Natural killer cell (primary cell): ENCODE measurements at regions not wholly inside any gene's neighbourhood (a gene's known extent, or its start where the extent isn't known, plus 50 kb on each side); places are given as distances from the start of the nearest gene placed in this dataset.

Experiments
- ATAC-seq, 3 donors: fragments of 150-1000 bp in 2 of 3; fragments of 200-7000 bp in 1 of 3; cut with Tn5 transposase; 1 replicate in 1 of 3; 2 replicates in 2 of 3; pipeline ENCODE4 v1.10.0; 2021; ENCODE audit warnings: mild to moderate bottlenecking in 2 of 3, moderate library complexity in 2 of 3
- DNase-seq, 2 donors: peaks; one replicate each; pipeline versions ENCODE4 v3.0.0 to v3.0.0-alpha.2; 2013 to 2021; ENCODE audit warnings: mixed read lengths in 1 of 2
- H3K27ac ChIP-seq: one replicate; pipeline ENCODE4 v1.5.1; 2013; ENCODE audit warnings: mild to moderate bottlenecking, low read length
- H3K27me3 ChIP-seq: one replicate; pipeline ENCODE4 v1.6.1; 2013; ENCODE audit warnings: low read length; ENCODE audit not compliant: control insufficient read depth, insufficient read depth
- H3K36me3 ChIP-seq: one replicate; pipeline ENCODE4 v1.6.1; 2013; ENCODE audit warnings: low read length; ENCODE audit not compliant: control insufficient read depth, insufficient read depth
- H3K4me1 ChIP-seq: one replicate; pipeline ENCODE4 v1.6.1; 2013; ENCODE audit warnings: low read length; ENCODE audit not compliant: control insufficient read depth, insufficient read depth
- H3K4me3 ChIP-seq: one replicate; pipeline ENCODE4 v1.5.1; 2013; ENCODE audit warnings: low read length
- H3K9me3 ChIP-seq: one replicate; pipeline ENCODE4 v1.6.1; 2013; ENCODE audit warnings: low read length; ENCODE audit not compliant: control insufficient read depth, insufficient read depth
- H3K27ac Mint-ChIP-seq, 2 donors: one replicate each; pipeline ENCODE4 v1.8.0; 2022; ENCODE audit warnings: mild to moderate bottlenecking in 2 of 2, mixed read lengths in 2 of 2, moderate library complexity in 1 of 2
- H3K27me3 Mint-ChIP-seq, 2 donors: one replicate each; pipeline ENCODE4 v1.8.0; 2022; ENCODE audit warnings: low read depth in 2 of 2, mixed read lengths in 2 of 2
- H3K36me3 Mint-ChIP-seq: one replicate; pipeline ENCODE4 v1.8.0; 2022; ENCODE audit warnings: mixed read lengths
- H3K4me1 Mint-ChIP-seq, 2 donors: one replicate each; pipeline ENCODE4 v1.8.0; 2022; ENCODE audit warnings: mixed read lengths in 2 of 2
- H3K4me3 Mint-ChIP-seq: one replicate; pipeline ENCODE4 v1.8.0; 2022; ENCODE audit warnings: mild to moderate bottlenecking, moderate library complexity, mixed read lengths
- H3K9me3 Mint-ChIP-seq, 2 donors: one replicate each; pipeline ENCODE4 v1.8.0; 2022; ENCODE audit warnings: mixed read lengths in 2 of 2
- CTCF ChIP-seq: fragments of 200-600 bp; IDR thresholded peaks from one replicate; pipeline ENCODE4 v1.8.0; 2022; ENCODE audit warnings: antibody characterized with exemption
- WGBS: methylation state at CpG from one replicate; pipeline ENCODE4 v1.1.7; 2013; ENCODE audit warnings: missing lambda C conversion rate; ENCODE audit not compliant: insufficient coverage; 5-methylcytosine and 5-hydroxymethylcytosine counted together
- intact Hi-C: fragments of 100-400 bp; cut with micrococcal nuclease; formaldehyde crosslinking; loops from one replicate; pipeline ENCODE4 v1.14.2; 2022

- Histone ChIP-seq H3K27ac (no peak overlapping the region), H3K4me1 (no peaks in the 10 kb centered on the region), H3K36me3 (no peaks in the 10 kb centered on the region), H3K9me3 (no peaks in the 10 kb centered on the region), H3K4me3 (no peak overlapping the region), H3K27me3 (no peaks in the 10 kb centered on the region)
- ATAC-seq = no peak
- peaks cover 27 to 35% of the 10 kb centered on the region in 2 donors for H3K27me3 Mint-ChIP-seq
- H3K27ac Mint-ChIP-seq = no peak overlapping the region
- WGBS = 38% methylated on average over 4 of the region's 4 CpGs
- no peak for TF ChIP-seq CTCF
- DNase-seq = no peak
- no peaks in the 10 kb centered on the region for H3K36me3 Mint-ChIP-seq
- H3K4me1 Mint-ChIP-seq = no peaks in the 10 kb centered on the region
- intact Hi-C loops = no loop called here
- H3K4me3 Mint-ChIP-seq = no peak overlapping the region
- no peaks in the 10 kb centered on the region for H3K9me3 Mint-ChIP-seq
Observed at GRCh38 chr15:60154764-60155325, 150.7 kb downstream of the FOXB1 start.

- no peaks in the 10 kb centered on the region for H3K9me3 Mint-ChIP-seq
- H3K36me3 Mint-ChIP-seq = no peaks in the 10 kb centered on the region
- Histone ChIP-seq H3K36me3 (no peaks in the 10 kb centered on the region), H3K4me3 (no peak overlapping the region), H3K27me3 (no peaks in the 10 kb centered on the region), H3K4me1 (no peaks in the 10 kb centered on the region), H3K27ac (no peak overlapping the region), H3K9me3 (no peaks in the 10 kb centered on the region)
- no peak for TF ChIP-seq CTCF
- no peak overlapping the region for H3K4me3 Mint-ChIP-seq
- WGBS = 77% methylated on average over 3 of the region's 3 CpGs
- no peak overlapping the region for H3K27ac Mint-ChIP-seq
- DNase-seq (no peak), ATAC-seq (no peak)
- intact Hi-C loops = no loop called here
- peaks cover 23 to 32% of the 10 kb centered on the region in 2 donors for H3K27me3 Mint-ChIP-seq
- H3K4me1 Mint-ChIP-seq = no peaks in the 10 kb centered on the region
Observed at GRCh38 chr15:60155661-60156060, 151.6 kb downstream of the FOXB1 start.

GRCh38 chr15:60160909-60161308 lies 156.8 kb downstream of the FOXB1 start:
- no peak overlapping the region for H3K27ac Mint-ChIP-seq
- peaks cover 26 to 39% of the 10 kb centered on the region in 2 donors for H3K27me3 Mint-ChIP-seq

More at GRCh38 chr15:60160909-60161308, 156.8 kb downstream of the FOXB1 start:
- DNase-seq (no peak), ATAC-seq (no peak)
- TF ChIP-seq CTCF = no peak
- WGBS = 84% methylated on average over 5 of the region's 5 CpGs
- no peak overlapping the region for H3K4me3 ChIP-seq
- Mint-ChIP-seq H3K9me3 (no peaks in the 10 kb centered on the region), H3K4me3 (no peak overlapping the region), H3K4me1 (no peaks in the 10 kb centered on the region), H3K36me3 (no peaks in the 10 kb centered on the region)
- H3K36me3 ChIP-seq = no peaks in the 10 kb centered on the region
- H3K27ac ChIP-seq = no peak overlapping the region
- intact Hi-C loops = no loop called here
- no peaks in the 10 kb centered on the region for H3K9me3 ChIP-seq
- H3K4me1 ChIP-seq = no peaks in the 10 kb centered on the region
- no peaks in the 10 kb centered on the region for H3K27me3 ChIP-seq
